ENCODE measurements at regions not wholly inside any gene's neighbourhood (a gene's known extent, or its start where the extent isn't known, plus 50 kb on each side); places are given as distances from the start of the nearest gene placed in this dataset.

DNA sequence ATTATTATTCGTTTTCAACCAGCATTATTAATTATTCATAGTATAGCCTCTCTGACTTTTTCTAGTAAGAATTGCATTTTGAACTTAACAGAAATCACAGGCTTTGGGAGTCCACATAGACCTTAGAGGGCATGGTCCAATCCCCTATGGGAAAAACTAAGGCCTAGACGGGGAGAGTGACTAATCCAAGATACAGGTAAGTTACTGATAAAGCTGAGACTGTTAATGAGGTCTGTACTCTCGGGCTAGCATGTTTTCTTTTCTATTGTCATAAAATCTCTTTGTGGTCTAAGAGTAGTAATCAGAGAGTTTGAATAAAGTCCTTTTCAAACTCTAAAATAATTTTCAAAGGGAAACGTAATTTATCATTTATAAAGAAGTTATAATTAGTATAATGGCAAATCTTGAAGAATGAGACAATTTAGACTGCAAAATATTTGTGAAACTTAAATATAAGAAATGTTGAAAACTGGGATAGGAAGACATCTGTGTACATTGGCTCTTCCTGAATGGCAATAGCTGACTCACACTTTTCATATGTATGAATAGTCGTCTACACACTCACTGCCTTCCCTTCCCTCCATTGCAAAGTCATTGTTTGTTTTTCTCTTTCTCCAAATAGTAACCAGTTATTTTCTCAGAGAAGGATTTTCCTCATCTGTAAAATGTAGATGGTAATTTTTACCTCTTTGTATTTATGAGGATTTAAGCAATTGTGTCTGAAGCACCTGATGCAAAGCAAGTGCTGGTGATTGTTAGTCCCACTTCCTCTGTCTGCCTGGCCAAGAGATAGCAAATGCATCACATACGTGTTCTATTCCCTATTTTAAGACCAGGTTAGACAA, 207.9 kb upstream of the CD180 start:
- TF ChIP-seq POLR2A (IDR thresholded peaks at IDR 0.05; ENCODE audit: low read depth, low read length): no peak
- no peak for TF ChIP-seq POLR2AphosphoS5 (IDR thresholded peaks at IDR 0.05; ENCODE audit: low read depth, low read length)
- no peak for TF ChIP-seq TAF1 (IDR thresholded peaks at IDR 0.05; ENCODE audit: borderline replicate concordance, low read depth, low read length)
